GM12875 (cell line): ENCODE measurements at regions not wholly inside any gene's neighbourhood (a gene's known extent, or its start where the extent isn't known, plus 50 kb on each side); places are given as distances from the start of the nearest gene placed in this dataset.

Source experiments
- H3K4me3 ChIP-seq: one replicate; pipeline ENCODE4 v1.5.1; 2011; ENCODE audit warnings: low read depth, low read length, control low read depth
- CTCF ChIP-seq: IDR thresholded peaks from 2 replicates; pipeline ENCODE4 v1.5.1; 2011; ENCODE audit warnings: low read depth, mild to moderate bottlenecking, control low read depth, inconsistent platforms, low read length, moderate library complexity, borderline replicate concordance; ENCODE audit not compliant: insufficient read depth

- no peak overlapping the region for H3K4me3 ChIP-seq
- TF ChIP-seq CTCF, result no peak
Measured at GRCh38 chr13:95360464-95361097, 59.3 kb upstream of the ABCC4 start.

GRCh38 chr13:95361686-95362085 is 60.4 kb upstream of the ABCC4 start:
- no peak for TF ChIP-seq CTCF
- H3K4me3 ChIP-seq, result no peak overlapping the region

- no peak for TF ChIP-seq CTCF
- H3K4me3 ChIP-seq, result no peak overlapping the region
Measured at GRCh38 chr13:95362666-95363065, 61.4 kb upstream of the ABCC4 start.

DNA sequence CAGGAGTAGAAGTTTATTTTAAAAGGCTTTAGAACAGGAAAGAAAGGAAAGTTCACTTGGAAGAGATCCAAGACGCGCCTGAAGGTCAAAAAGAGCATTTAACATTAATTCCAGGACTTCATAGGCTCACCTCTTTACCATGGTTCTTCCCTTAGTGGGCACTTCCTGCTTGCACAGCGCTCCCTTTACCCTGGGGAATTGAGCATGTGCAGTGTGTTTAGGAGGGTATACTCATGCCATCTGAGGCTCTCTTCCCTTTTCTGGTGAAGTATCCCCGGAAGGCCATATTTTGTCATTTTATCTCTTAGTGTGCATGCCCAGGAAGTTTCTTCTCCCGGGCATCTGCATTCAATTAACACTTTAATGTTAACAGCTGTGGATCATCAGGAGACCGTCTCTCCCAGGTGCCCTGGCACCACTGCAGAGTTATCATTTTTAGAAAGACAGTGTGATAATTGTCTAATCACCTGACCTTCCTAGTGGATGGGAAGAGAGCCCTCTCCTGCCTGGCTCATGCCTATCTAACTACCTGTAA is 66.1 kb upstream of the ABCC4 start:
- no peak overlapping the region for H3K4me3 ChIP-seq
- TF ChIP-seq CTCF, result no peak

- H3K4me3 ChIP-seq, result no peak overlapping the region
- TF ChIP-seq CTCF, result no peak
Measured at GRCh38 chr13:95368998-95369397, 67.7 kb upstream of the ABCC4 start.

GRCh38 chr13:95375706-95376105 is 74.5 kb upstream of the ABCC4 start:
- no peak for TF ChIP-seq CTCF

GRCh38 chr13:95378603-95379002 is 77.4 kb upstream of the ABCC4 start:
- no peak overlapping the region for H3K4me3 ChIP-seq
- TF ChIP-seq CTCF, result no peak

More at GRCh38 chr13:95375706-95376105, 74.5 kb upstream of the ABCC4 start:
- H3K4me3 ChIP-seq, result no peak overlapping the region
